ENCODE measurements at regions not wholly inside any gene's neighbourhood (a gene's known extent, or its start where the extent isn't known, plus 50 kb on each side); places are given as distances from the start of the nearest gene placed in this dataset.

GRCh38 chr13:50575138-50575537, 268.4 kb downstream of the DLEU7 start:
- WGBS, 5 donors, result 80 to 91% (median 85%) methylated on average over 3 of the region's 3 CpGs
- intact Hi-C loops (cut with DNase I; ENCODE audit: low total_unique reads), result no loop called here

DNA sequence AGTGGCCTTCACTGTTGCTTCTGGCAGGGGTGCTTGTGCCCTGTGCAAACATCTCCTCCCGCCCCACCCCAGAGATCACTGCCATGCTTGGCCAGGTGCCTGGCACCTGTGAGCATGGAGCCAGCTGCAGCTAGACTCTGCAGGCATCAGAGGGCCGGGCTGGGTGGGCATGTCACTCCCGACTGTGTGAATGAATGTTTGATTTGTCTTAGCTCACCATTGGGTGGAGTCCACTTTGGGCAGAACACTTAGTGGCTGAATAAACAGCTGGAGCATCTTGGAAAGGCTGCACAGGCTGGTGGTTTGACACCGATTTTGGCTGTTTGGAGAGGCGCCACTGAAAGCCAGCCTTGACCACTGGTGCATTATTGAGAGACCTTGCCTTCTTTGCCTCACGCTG, 267.3 kb downstream of the DLEU7 start:
- Histone ChIP-seq H3K9me3 (peaks cover 0 to 5% (median 0%) of the 10 kb centered on the region in 4 donors), H3K36me3 (no peaks in the 10 kb centered on the region), H3K4me3 (no peak overlapping the region), H3K27ac (no peak overlapping the region), H3K27me3 (no peaks in the 10 kb centered on the region), H3K4me1 (peaks cover 8 to 13% (median 10%) of the 10 kb centered on the region in 4 donors)
- peak in 1 of 2 donors; percentile 69 for DNase-seq
- TF ChIP-seq EP300 (IDR thresholded peaks at IDR 0.05), result no peak
- TF ChIP-seq CTCF (IDR thresholded peaks at IDR 0.05), result no peak
- TF ChIP-seq POLR2AphosphoS5 (IDR thresholded peaks at IDR 0.05), result no peak
- TF ChIP-seq POLR2A (IDR thresholded peaks at IDR 0.05), result no peak
- WGBS, 5 donors, result 30 to 62% (median 35%) methylated on average over 6 of the region's 6 CpGs
- intact Hi-C loops (cut with DNase I; ENCODE audit: low total_unique reads), result no loop called here

More at GRCh38 chr13:50575138-50575537, 268.4 kb downstream of the DLEU7 start:
- no peak overlapping the region for H3K4me3 ChIP-seq
- DNase-seq, result no peak
- H3K27ac ChIP-seq, result no peak overlapping the region
- H3K9me3 ChIP-seq, result peaks cover 0 to 5% (median 0%) of the 10 kb centered on the region in 4 donors
- no peaks in the 10 kb centered on the region for H3K36me3 ChIP-seq
- TF ChIP-seq CTCF (IDR thresholded peaks at IDR 0.05), result no peak
- TF ChIP-seq POLR2A (IDR thresholded peaks at IDR 0.05), result no peak
- no peak for TF ChIP-seq POLR2AphosphoS5 (IDR thresholded peaks at IDR 0.05)
- TF ChIP-seq EP300 (IDR thresholded peaks at IDR 0.05), result no peak
- H3K27me3 ChIP-seq, result no peaks in the 10 kb centered on the region
- peaks cover 8 to 13% (median 10%) of the 10 kb centered on the region in 4 donors for H3K4me1 ChIP-seq

- intact Hi-C loops (cut with DNase I; ENCODE audit: low total_unique reads), result no loop called here
- DNase-seq, result no peak
- H3K9me3 ChIP-seq, result no peaks in the 10 kb centered on the region
- H3K27ac ChIP-seq, result no peak overlapping the region
- H3K4me1 ChIP-seq, result peaks cover 8 to 13% (median 10%) of the 10 kb centered on the region in 4 donors
- no peak for TF ChIP-seq CTCF (IDR thresholded peaks at IDR 0.05)
- no peak for TF ChIP-seq EP300 (IDR thresholded peaks at IDR 0.05)
- no peak for TF ChIP-seq POLR2AphosphoS5 (IDR thresholded peaks at IDR 0.05)
- TF ChIP-seq POLR2A (IDR thresholded peaks at IDR 0.05), result no peak
- 79 to 98% (median 94%) methylated on average over 2 of the region's 2 CpGs for WGBS, 5 donors
- no peaks in the 10 kb centered on the region for H3K27me3 ChIP-seq
- no peaks in the 10 kb centered on the region for H3K36me3 ChIP-seq
- no peak overlapping the region for H3K4me3 ChIP-seq
Observed at GRCh38 chr13:50577806-50578205, 265.7 kb downstream of the DLEU7 start.

- Histone ChIP-seq H3K9me3 (no peaks in the 10 kb centered on the region), H3K27me3 (no peaks in the 10 kb centered on the region), H3K36me3 (no peaks in the 10 kb centered on the region), H3K4me1 (peaks cover 3 to 10% (median 9%) of the 10 kb centered on the region in 4 donors), H3K27ac (no peak overlapping the region), H3K4me3 (no peak overlapping the region)
- intact Hi-C loops (cut with DNase I; ENCODE audit: low total_unique reads), result no loop called here
- peak in 1 of 2 donors; percentile 47 for DNase-seq
- TF ChIP-seq CTCF (IDR thresholded peaks at IDR 0.05), result no peak
- TF ChIP-seq POLR2A (IDR thresholded peaks at IDR 0.05), result no peak
- no peak for TF ChIP-seq POLR2AphosphoS5 (IDR thresholded peaks at IDR 0.05)
- TF ChIP-seq EP300 (IDR thresholded peaks at IDR 0.05), result no peak
- WGBS, 5 donors, result 55 to 68% (median 61%) methylated on average over 4 of the region's 4 CpGs
Observed at GRCh38 chr13:50580684-50581305, 262.7 kb downstream of the DLEU7 start.
